GM21717 (cell line): ENCODE measurements at regions not wholly inside any gene's neighbourhood (a gene's known extent, or its start where the extent isn't known, plus 50 kb on each side); places are given as distances from the start of the nearest gene placed in this dataset.

Source experiments
- ATAC-seq: cut with Tn5 transposase; IDR thresholded peaks from one replicate; pipeline ENCODE4 v1.9.1; 2021; ENCODE audit warnings: mild to moderate bottlenecking, moderate library complexity; ENCODE audit not compliant: unreplicated experiment

DNA sequence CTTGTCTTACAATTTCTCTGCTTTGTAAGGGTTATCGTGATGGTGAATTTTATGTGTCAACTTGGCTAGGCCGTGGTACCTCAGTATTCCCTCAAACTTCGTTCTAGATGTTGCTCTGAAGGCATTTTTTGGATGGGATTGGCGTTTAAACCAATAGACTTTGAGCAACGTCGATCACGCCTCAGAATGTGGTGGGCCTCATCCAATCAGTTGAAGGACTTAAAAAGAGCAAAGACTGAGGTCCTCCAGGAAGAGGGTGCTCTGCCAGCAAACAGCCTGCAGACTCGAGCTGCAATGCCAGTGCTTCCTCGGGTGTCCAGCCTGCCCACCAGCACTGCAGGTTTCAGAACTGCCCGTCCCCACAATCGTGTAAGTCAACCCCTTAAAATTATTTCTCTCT, 145.8 kb upstream of the SALL3 start:
- no peak for ATAC-seq

- no peak for ATAC-seq
Measured at GRCh38 chr18:78836838-78837237, 142.8 kb upstream of the SALL3 start.

DNA sequence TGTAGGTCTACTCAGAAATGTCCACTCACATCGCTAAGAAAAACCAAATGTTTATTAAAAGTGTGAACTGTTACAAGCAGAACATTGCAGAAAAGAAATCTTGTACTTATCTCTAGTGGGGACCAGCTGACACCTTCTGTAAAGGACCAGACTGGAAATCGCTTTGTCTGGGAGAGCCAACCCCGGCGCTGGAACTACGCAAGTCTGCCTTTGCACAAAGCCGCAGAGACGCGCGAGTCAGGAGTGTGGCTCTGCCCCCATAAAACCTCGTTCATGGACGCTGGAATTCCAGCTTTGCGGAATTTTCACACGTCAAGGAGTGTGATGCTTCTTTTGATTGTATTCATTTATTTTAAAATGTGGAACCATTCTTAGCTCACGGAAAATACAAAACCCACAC, 141.9 kb upstream of the SALL3 start:
- no peak for ATAC-seq

- ATAC-seq: no peak
Measured at GRCh38 chr18:78838183-78838582, 141.4 kb upstream of the SALL3 start.

GRCh38 chr18:78849046-78849445, 130.6 kb upstream of the SALL3 start:
- ATAC-seq: no peak

DNA sequence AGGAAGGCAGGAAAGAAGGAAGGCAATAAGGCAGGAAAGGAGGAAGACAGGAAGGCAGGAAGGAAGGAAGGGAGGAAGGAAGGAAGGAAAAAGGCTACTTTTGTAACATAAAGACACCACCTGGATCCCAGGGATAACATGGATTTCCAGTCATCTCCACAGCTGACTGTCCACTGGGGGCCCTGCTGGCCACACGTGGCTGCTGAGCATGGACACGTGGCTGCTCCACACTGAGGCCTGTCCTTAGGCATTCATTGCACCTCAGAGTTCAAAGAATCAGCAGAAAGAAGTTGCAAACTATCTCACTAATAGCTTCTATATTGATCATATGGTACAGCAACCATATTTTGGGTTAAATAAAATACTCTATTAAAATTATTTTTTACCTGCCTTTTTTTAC, 130.2 kb upstream of the SALL3 start:
- ATAC-seq: no peak

GRCh38 chr18:78853341-78853740, 126.3 kb upstream of the SALL3 start:
- no peak for ATAC-seq

DNA sequence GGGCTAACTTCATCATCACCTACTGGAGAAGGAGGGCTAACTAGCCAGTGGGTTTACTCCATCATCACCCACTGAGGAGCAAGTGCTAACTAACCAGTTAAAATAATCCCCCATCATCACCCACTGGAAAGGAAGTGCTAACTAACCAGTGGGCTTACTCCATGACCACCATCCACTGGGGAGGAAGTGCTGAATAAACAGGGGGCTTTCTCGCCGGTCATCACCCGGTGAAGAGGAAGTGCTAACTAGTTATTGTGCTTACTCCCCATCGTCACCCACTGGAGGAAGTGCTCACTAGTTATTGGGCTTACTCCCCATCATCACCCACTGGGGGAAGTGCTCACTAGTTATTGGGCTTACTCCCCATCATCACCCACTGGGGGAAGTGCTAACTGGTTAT, 124.4 kb upstream of the SALL3 start:
- ATAC-seq: no peak

DNA sequence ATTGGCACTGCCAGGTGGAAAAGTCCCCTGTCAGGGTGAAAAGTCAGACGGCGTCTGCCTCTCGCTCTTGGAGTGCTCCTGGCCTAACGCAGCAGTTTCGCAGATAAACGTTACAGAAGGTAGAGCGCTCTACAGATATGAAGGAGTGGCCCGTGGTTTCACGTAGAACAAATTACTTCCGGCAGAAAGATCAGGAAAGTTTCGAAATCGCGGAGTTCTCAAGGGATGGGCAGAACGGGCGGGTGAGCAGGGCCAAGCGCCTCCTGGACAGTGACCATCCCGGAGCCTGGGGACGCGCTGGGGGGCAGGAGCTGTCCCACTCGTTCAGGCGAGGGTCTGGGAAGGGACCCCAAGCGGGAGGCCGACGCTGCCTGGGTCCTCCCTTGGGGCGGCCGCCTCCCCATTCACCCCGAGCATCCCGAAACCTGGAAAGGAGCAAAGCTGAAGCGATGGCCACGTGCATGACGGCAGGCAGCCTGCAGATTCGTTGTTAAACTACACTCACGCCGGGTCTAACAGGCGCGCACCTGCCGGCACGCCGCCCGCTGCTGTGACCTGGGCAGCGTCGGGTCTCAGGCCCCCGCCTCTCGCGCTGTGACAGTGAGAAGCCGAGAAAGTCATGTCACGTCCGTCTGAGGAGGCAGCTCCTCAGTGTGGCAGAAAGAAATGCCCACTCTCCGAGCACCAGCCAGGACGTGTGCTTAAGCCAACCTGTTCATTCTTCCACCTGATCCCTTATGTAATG, 122.9 kb upstream of the SALL3 start:
- ATAC-seq: no peak

GRCh38 chr18:78857314-78858150, 122.1 kb upstream of the SALL3 start:
- no peak for ATAC-seq

- ATAC-seq: no peak
Measured at GRCh38 chr18:78859686-78860085, 119.9 kb upstream of the SALL3 start.

- no peak for ATAC-seq
Measured at GRCh38 chr18:78860117-78860516, 119.5 kb upstream of the SALL3 start.

GRCh38 chr18:78861116-78861515, 118.5 kb upstream of the SALL3 start:
- ATAC-seq: no peak

- no peak for ATAC-seq
Measured at GRCh38 chr18:78861706-78862105, 117.9 kb upstream of the SALL3 start.

DNA sequence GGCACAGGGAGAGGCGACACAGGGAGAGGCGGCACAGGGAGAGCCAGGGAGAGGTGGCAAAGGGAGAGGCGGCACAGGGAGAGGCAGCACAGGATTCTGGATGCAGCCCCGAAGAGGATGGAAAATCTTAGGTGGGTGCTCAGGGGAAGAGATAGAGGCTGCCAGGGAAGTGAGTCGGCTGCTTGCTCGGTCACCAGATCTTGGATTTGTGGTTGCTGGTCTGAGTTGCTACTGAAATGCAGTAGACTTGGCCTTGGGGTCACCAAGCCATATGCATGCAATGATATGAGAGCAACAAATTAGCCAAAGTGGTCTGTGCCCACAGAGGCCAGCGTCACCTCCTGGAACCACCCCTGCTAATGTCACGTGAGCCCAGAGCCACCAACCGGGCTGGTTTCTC, 117.2 kb upstream of the SALL3 start:
- no peak for ATAC-seq

DNA sequence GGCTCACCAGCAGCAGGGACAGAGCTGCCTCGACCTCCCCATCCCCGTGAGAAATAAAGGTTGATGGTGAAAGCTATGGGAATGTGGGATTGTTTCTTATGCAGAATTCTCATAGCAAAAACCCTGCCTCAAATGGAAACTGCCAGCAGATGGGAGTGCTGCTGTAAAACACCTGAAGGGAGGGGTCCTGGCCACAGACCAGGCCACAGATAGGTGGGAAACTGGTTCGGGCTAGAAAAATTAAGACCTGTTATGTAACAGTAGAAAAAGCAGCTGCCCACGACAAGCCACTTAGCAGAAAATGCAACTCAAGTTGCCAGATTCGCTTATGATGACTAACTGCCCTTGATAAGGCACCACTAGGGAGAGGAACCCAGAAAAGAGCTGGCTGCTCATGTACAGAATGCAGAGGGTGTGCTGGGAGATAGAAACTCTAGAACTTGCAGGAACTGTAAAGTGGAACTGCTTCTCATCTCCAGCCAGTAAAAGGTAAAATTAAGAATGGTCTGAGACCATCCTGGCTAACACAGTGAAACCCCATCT, 114.5 kb upstream of the SALL3 start:
- no peak for ATAC-seq

GRCh38 chr18:78865771-78866310, 113.8 kb upstream of the SALL3 start:
- ATAC-seq: no peak

- no peak for ATAC-seq
Measured at GRCh38 chr18:78867131-78867530, 112.5 kb upstream of the SALL3 start.

DNA sequence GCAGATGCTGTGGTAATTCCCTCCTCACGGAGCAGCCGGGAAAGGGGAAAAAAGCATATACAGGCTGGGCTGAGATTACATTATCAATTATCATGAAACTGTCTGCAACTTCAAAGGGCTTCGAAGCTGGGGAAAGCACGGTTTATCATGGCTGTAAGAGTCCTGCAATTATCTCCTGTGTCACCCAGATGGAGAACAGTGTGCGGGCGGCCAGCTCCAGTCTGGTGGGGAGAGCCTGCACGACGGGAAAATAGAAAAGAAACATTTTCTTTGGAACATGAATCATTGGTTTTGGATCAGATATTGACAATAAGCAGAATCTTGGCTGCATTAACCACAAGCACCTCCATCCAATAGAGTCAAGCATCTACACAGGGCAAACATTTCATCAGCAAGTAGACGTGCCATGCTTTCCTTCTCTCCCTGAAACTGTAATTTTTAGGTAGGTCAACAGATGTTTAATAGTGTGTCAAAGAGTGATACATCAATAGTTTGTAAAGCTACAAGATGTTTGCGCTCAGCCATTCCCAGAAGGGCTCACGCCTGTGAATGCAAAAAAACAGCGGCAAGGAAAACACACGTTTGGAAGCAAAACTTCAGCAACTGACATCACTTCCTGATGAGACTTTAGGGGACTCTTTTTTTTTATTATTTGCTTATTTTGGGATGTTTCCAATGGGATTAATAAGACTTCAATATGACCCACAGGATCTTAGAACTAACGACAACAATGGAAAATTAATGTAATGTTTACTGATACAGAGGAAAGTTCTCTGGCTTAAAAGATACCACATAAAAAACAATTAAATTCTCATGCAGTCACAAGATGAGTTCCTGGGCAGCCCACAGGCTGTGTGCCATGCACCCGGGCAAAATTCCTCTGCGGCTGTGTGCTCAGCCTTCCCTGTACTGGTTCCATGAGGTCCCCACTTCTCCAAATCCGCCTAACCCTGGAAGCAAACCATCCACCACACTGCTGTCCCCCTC, 111.0 kb upstream of the SALL3 start:
- no peak for ATAC-seq

DNA sequence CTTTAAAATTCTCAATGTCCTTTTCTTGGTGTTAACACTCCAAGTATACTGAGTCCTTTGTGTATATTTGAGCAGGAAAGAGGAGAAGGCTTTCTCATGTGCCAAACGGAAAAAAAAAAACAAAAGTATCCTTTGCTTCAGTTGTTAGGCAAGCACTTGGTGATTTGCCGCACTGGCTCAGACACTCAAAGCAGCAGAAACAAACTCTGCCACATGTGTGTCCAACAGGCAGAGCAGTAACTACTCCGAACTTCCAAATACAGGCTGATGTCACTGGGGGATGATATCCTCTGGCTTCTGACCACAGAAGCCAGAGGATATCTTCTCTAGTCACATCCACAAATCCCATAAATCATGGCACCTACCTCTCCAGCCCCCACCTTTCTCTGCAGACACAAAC, 108.0 kb upstream of the SALL3 start:
- ATAC-seq: no peak
